Neuronal stem cell (in vitro differentiated cells): ENCODE measurements at regions not wholly inside any gene's neighbourhood (a gene's known extent, or its start where the extent isn't known, plus 50 kb on each side); places are given as distances from the start of the nearest gene placed in this dataset.
A peak's percentile ranks its signal among the peaks of the same experiment; 100 is the strongest.

Source experiments
- DNase-seq: peaks from one replicate; pipeline ENCODE4 v3.0.0-alpha.2; 2013; ENCODE audit warnings: low spot score
- H2AFZ ChIP-seq: one replicate; pipeline ENCODE4 v1.6.1; 2013; ENCODE audit warnings: mild to moderate bottlenecking, low read length, inconsistent platforms
- H2AK5ac ChIP-seq: 2 replicates; pipeline ENCODE4 v1.6.1; 2013; ENCODE audit warnings: low read depth, mild to moderate bottlenecking, inconsistent platforms, low read length, moderate library complexity, mixed read lengths
- H2BK120ac ChIP-seq: 2 replicates; pipeline ENCODE4 v1.6.1; 2013; ENCODE audit warnings: low read depth, mild to moderate bottlenecking, inconsistent platforms, low read length, moderate library complexity, mixed read lengths
- H2BK12ac ChIP-seq: one replicate; pipeline ENCODE4 v1.6.1; 2013; ENCODE audit warnings: low read length, inconsistent platforms
- H2BK15ac ChIP-seq: 2 replicates; pipeline ENCODE4 v1.6.1; 2013; ENCODE audit warnings: mild to moderate bottlenecking, low read length, inconsistent platforms, mixed read lengths
- H2BK5ac ChIP-seq: one replicate; pipeline ENCODE4 v1.6.1; 2013; ENCODE audit warnings: inconsistent platforms, mild to moderate bottlenecking, low read length, moderate library complexity
- H3K14ac ChIP-seq: one replicate; pipeline ENCODE4 v1.6.1; 2013; ENCODE audit warnings: low read length, inconsistent platforms
- H3K18ac ChIP-seq: 2 replicates; pipeline ENCODE4 v1.6.1; 2013; ENCODE audit warnings: low read length, inconsistent platforms
- H3K23ac ChIP-seq: 2 replicates; pipeline ENCODE4 v1.6.1; 2013; ENCODE audit warnings: low read depth, mild to moderate bottlenecking, mixed read lengths, low read length, inconsistent platforms; ENCODE audit not compliant: poor library complexity
- H3K27ac ChIP-seq: replicated peaks from 3 replicates; pipeline ENCODE4 v1.5.1; 2013; ENCODE audit warnings: low read length, inconsistent platforms
- H3K27me3 ChIP-seq, 3 experiments: 2 replicates each; pipeline ENCODE4 v1.6.1; 2013; ENCODE audit warnings: low read length in 3 of 3, mild to moderate bottlenecking in 2 of 3, inconsistent platforms in 1 of 3, low read depth in 1 of 3, mixed read lengths in 1 of 3, moderate library complexity in 1 of 3; ENCODE audit not compliant: control insufficient read depth in 3 of 3, insufficient read depth in 3 of 3
- H3K36me3 ChIP-seq, 2 donors: replicated peaks in 1 of 2; 2 replicates each; pipeline ENCODE4 v1.6.1; 2013; ENCODE audit warnings: low read length in 2 of 2; ENCODE audit not compliant: control insufficient read depth in 2 of 2, insufficient read depth in 2 of 2
- H3K4ac ChIP-seq: 2 replicates; pipeline ENCODE4 v1.6.1; 2013; ENCODE audit warnings: inconsistent platforms, mild to moderate bottlenecking, low read length, moderate library complexity
- H3K4me1 ChIP-seq, 2 donors: 1 replicate in 1 of 2; 2 replicates in 1 of 2; pipeline ENCODE4 v1.6.1; 2013; ENCODE audit warnings: low read length in 2 of 2, low read depth in 1 of 2; ENCODE audit not compliant: control insufficient read depth in 2 of 2, insufficient read depth in 1 of 2
- H3K4me2 ChIP-seq: one replicate; pipeline ENCODE4 v1.6.1; 2013; ENCODE audit warnings: mild to moderate bottlenecking, low read length, inconsistent platforms; ENCODE audit not compliant: insufficient read depth, poor library complexity, severe bottlenecking
- H3K4me3 ChIP-seq, 2 donors: 2 replicates each; pipeline ENCODE4 v1.5.1; 2013; ENCODE audit warnings: low read length in 2 of 2, mild to moderate bottlenecking in 2 of 2, inconsistent platforms in 1 of 2, moderate library complexity in 1 of 2
- H3K79me1 ChIP-seq: one replicate; pipeline ENCODE4 v1.6.1; 2013; ENCODE audit warnings: low read depth, mild to moderate bottlenecking, inconsistent platforms, low read length, moderate library complexity
- H3K9ac ChIP-seq: one replicate; pipeline ENCODE4 v1.6.1; 2013; ENCODE audit warnings: mild to moderate bottlenecking, low read depth, low read length, inconsistent platforms; ENCODE audit not compliant: poor library complexity
- H3K9me3 ChIP-seq, 2 donors: replicated peaks in 1 of 2; 2 replicates each; pipeline versions ENCODE3 to v1.6.1; 2013; ENCODE audit warnings: low read length in 2 of 2, mild to moderate bottlenecking in 2 of 2, inconsistent platforms in 1 of 2, low read depth in 1 of 2, mixed read lengths in 1 of 2, moderate library complexity in 1 of 2; ENCODE audit not compliant: control insufficient read depth in 2 of 2, insufficient read depth in 1 of 2
- H4K8ac ChIP-seq: one replicate; pipeline ENCODE4 v1.6.1; 2013; ENCODE audit warnings: low read depth, mild to moderate bottlenecking, inconsistent platforms, low read length, moderate library complexity
- H4K91ac ChIP-seq: one replicate; pipeline ENCODE4 v1.6.1; 2013; ENCODE audit warnings: low read length, low read depth, mild to moderate bottlenecking, inconsistent platforms; ENCODE audit not compliant: poor library complexity
- WGBS, 2 donors: extraction: QIAGEN DNeasy Blood & Tissue Kit; methylation state at CpG; one replicate each; pipeline ENCODE4 v1.1.7; 2013; ENCODE audit warnings: missing lambda C conversion rate in 2 of 2, mixed read lengths in 1 of 2; ENCODE audit not compliant: insufficient read length in 2 of 2, insufficient replicate concordance in 1 of 2; ENCODE audit errors: extremely low coverage in 2 of 2; 5-methylcytosine and 5-hydroxymethylcytosine counted together

GRCh38 chr1:116255486-116256285, 117.4 kb upstream of the ATP1A1 start:
- no peak overlapping the region for H3K4me3 ChIP-seq
- no peak overlapping the region for H3K27ac ChIP-seq
- H3K14ac ChIP-seq: no peak overlapping the region

GRCh38 chr1:116256286-116256649, 116.8 kb upstream of the ATP1A1 start:
- no peak overlapping the region for H3K23ac ChIP-seq
- H2AK5ac ChIP-seq: no peak overlapping the region
- peaks cover 0 to 10% of the 10 kb centered on the region in 2 donors for H3K4me1 ChIP-seq
- H3K36me3 ChIP-seq: no peaks in the 10 kb centered on the region
- no peak overlapping the region for H2BK12ac ChIP-seq
- H4K91ac ChIP-seq: no peak overlapping the region
- WGBS, 2 donors: no CpG with 5 or more reads among the region's 2 CpGs
- H3K14ac ChIP-seq: peak overlapping the region; percentile 15
- H2BK15ac ChIP-seq: no peak overlapping the region
- H3K4me3 ChIP-seq: no peak overlapping the region
- H2AFZ ChIP-seq: no peak overlapping the region
- no peak overlapping the region for H4K8ac ChIP-seq
- H3K4ac ChIP-seq: no peak overlapping the region
- H3K18ac ChIP-seq: no peak overlapping the region
- no peak overlapping the region for H2BK5ac ChIP-seq
- no peak overlapping the region for H3K27ac ChIP-seq
- H2BK120ac ChIP-seq: no peak overlapping the region
- no peak for DNase-seq
- H3K9me3 ChIP-seq: no peaks in the 10 kb centered on the region
- H3K9ac ChIP-seq: no peak overlapping the region
- H3K79me1 ChIP-seq: no peaks in the 10 kb centered on the region
- H3K4me2 ChIP-seq: no peak overlapping the region
- H3K27me3 ChIP-seq: no peaks in the 10 kb centered on the region

More at GRCh38 chr1:116255486-116256285, 117.4 kb upstream of the ATP1A1 start:
- Histone ChIP-seq H3K27me3 (no peaks in the 10 kb centered on the region), H3K79me1 (no peaks in the 10 kb centered on the region), H2BK120ac (no peak overlapping the region), H3K23ac (no peak overlapping the region), H3K4me2 (no peak overlapping the region), H3K9me3 (no peaks in the 10 kb centered on the region), H3K4ac (no peak overlapping the region), H2BK5ac (no peak overlapping the region), H3K9ac (no peak overlapping the region), H3K36me3 (no peaks in the 10 kb centered on the region), H2BK12ac (no peak overlapping the region), H3K18ac (no peak overlapping the region), H4K91ac (no peak overlapping the region), H2BK15ac (no peak overlapping the region), H2AK5ac (no peak overlapping the region), H3K4me1 (peaks cover 0 to 6% of the 10 kb centered on the region in 2 donors), H2AFZ (no peak overlapping the region), H4K8ac (no peak overlapping the region)
- WGBS, 2 donors: no CpG with 5 or more reads among the region's 6 CpGs
- DNase-seq: no peak

- no peak overlapping the region for H3K18ac ChIP-seq
- no peak overlapping the region for H2BK120ac ChIP-seq
- no CpG with 5 or more reads among the region's 3 CpGs for WGBS, 2 donors
- H3K27me3 ChIP-seq: no peaks in the 10 kb centered on the region
- no peak overlapping the region for H3K9ac ChIP-seq
- H2AK5ac ChIP-seq: no peak overlapping the region
- no peak overlapping the region for H3K4me3 ChIP-seq
- H3K9me3 ChIP-seq: no peaks in the 10 kb centered on the region
- no peaks in the 10 kb centered on the region for H3K36me3 ChIP-seq
- no peak overlapping the region for H2AFZ ChIP-seq
- no peak for DNase-seq
- no peaks in the 10 kb centered on the region for H3K79me1 ChIP-seq
- H3K27ac ChIP-seq: no peak overlapping the region
- H3K4me1 ChIP-seq: peaks cover 0 to 15% of the 10 kb centered on the region in 2 donors
- no peak overlapping the region for H4K91ac ChIP-seq
- H3K4me2 ChIP-seq: no peak overlapping the region
- no peak overlapping the region for H3K23ac ChIP-seq
- no peak overlapping the region for H2BK15ac ChIP-seq
- H3K4ac ChIP-seq: no peak overlapping the region
- no peak overlapping the region for H2BK5ac ChIP-seq
- H4K8ac ChIP-seq: no peak overlapping the region
- no peak overlapping the region for H2BK12ac ChIP-seq
- H3K14ac ChIP-seq: no peak overlapping the region
Observed at GRCh38 chr1:116256875-116257274, 116.2 kb upstream of the ATP1A1 start.

- no peak overlapping the region for H2BK12ac ChIP-seq
- peaks cover 0 to 15% of the 10 kb centered on the region in 2 donors for H3K4me1 ChIP-seq
- H2AK5ac ChIP-seq: no peak overlapping the region
- H3K79me1 ChIP-seq: no peaks in the 10 kb centered on the region
- H2AFZ ChIP-seq: no peak overlapping the region
- H3K18ac ChIP-seq: no peak overlapping the region
- H3K14ac ChIP-seq: no peak overlapping the region
- no peak overlapping the region for H3K27ac ChIP-seq
- H3K9ac ChIP-seq: no peak overlapping the region
- DNase-seq: no peak
- no peak overlapping the region for H3K4me3 ChIP-seq
- H3K23ac ChIP-seq: no peak overlapping the region
- no peak overlapping the region for H4K8ac ChIP-seq
- no peak overlapping the region for H2BK5ac ChIP-seq
- no peaks in the 10 kb centered on the region for H3K9me3 ChIP-seq
- no peak overlapping the region for H2BK120ac ChIP-seq
- H4K91ac ChIP-seq: no peak overlapping the region
- H2BK15ac ChIP-seq: no peak overlapping the region
- no CpG with 5 or more reads among the region's 3 CpGs for WGBS, 2 donors
- H3K4ac ChIP-seq: no peak overlapping the region
- H3K27me3 ChIP-seq: no peaks in the 10 kb centered on the region
- no peaks in the 10 kb centered on the region for H3K36me3 ChIP-seq
- no peak overlapping the region for H3K4me2 ChIP-seq
Observed at GRCh38 chr1:116257341-116257767, 115.7 kb upstream of the ATP1A1 start.
